Prostate gland (tissue), 2 donors: ENCODE measurements at regions not wholly inside any gene's neighbourhood (a gene's known extent, or its start where the extent isn't known, plus 50 kb on each side); places are given as distances from the start of the nearest gene placed in this dataset.

Experiments
- CTCF ChIP-seq, 4 experiments: fragments of 200-600 bp in 2 of 4; fragments of 450-650 bp in 2 of 4; sonication (generic) in 2 of 4; IDR thresholded peaks; 1 replicate in 3 of 4; 2 replicates in 1 of 4; pipeline ENCODE4 v1.5.1; 2016 to 2019; ENCODE audit warnings: antibody characterized with exemption in 4 of 4, mild to moderate bottlenecking in 2 of 4, moderate library complexity in 2 of 4
- POLR2A ChIP-seq: fragments of 450-650 bp; IDR thresholded peaks from one replicate; pipeline ENCODE4 v1.6.1; 2016; ENCODE audit warnings: antibody characterized with exemption, mild to moderate bottlenecking

GRCh38 chr1:76807543-76808260 lies 59.6 kb upstream of the ST6GALNAC5 start:
- no peak for TF ChIP-seq CTCF (IDR thresholded peaks at IDR 0.05)
- no peak for TF ChIP-seq POLR2A
